Tibial nerve (tissue), 4 donors: ENCODE measurements at regions not wholly inside any gene's neighbourhood (a gene's known extent, or its start where the extent isn't known, plus 50 kb on each side); places are given as distances from the start of the nearest gene placed in this dataset.

ENCODE experiments used
- DNase-seq, 2 donors: peaks; one replicate each; pipeline ENCODE4 v3.0.0-alpha.2; 2019; ENCODE audit warnings: low spot score in 2 of 2
- H3K27ac ChIP-seq, 4 donors: fragments of 200-600 bp; sonication (generic) in 3 of 4; one replicate each; pipeline ENCODE4 v1.5.1; 2017 to 2019; ENCODE audit warnings: mild to moderate bottlenecking in 1 of 4
- H3K27me3 ChIP-seq, 2 donors: fragments of 200-600 bp; sonication (generic) in 1 of 2; one replicate each; pipeline versions ENCODE4 v1.5.1 to v1.6.0; 2017 to 2019
- H3K36me3 ChIP-seq, 3 donors: fragments of 200-600 bp; sonication (generic); one replicate each; pipeline ENCODE4 v1.5.1; 2018 to 2019
- H3K4me1 ChIP-seq, 4 donors: fragments of 200-600 bp; sonication (generic) in 3 of 4; one replicate each; pipeline ENCODE4 v1.5.1; 2017 to 2019
- H3K4me3 ChIP-seq, 4 donors: fragments of 200-600 bp; sonication (generic) in 3 of 4; one replicate each; pipeline ENCODE4 v1.5.1; 2017 to 2019; ENCODE audit warnings: mild to moderate bottlenecking in 1 of 4, moderate library complexity in 1 of 4
- H3K9me3 ChIP-seq, 4 donors: fragments of 200-600 bp; sonication (generic) in 3 of 4; one replicate each; pipeline ENCODE4 v1.5.1; 2017 to 2019
- CTCF ChIP-seq, 5 experiments: fragments of 200-600 bp in 3 of 5; fragments of 450-650 bp in 2 of 5; sonication (generic) in 3 of 5; IDR thresholded peaks; one replicate each; pipeline ENCODE4 v1.5.1; 2016 to 2019; ENCODE audit warnings: antibody characterized with exemption in 5 of 5, mild to moderate bottlenecking in 3 of 5, moderate library complexity in 2 of 5
- EP300 ChIP-seq, 2 donors: sonication (generic); formaldehyde crosslinking; IDR thresholded peaks; one replicate each; pipeline ENCODE4 v1.6.1; 2017; ENCODE audit warnings: antibody characterized with exemption in 2 of 2, mild to moderate bottlenecking in 1 of 2
- POLR2A ChIP-seq, 2 donors: fragments of 450-650 bp; IDR thresholded peaks; one replicate each; pipeline ENCODE4 v1.6.1; 2017; ENCODE audit warnings: antibody characterized with exemption in 2 of 2, mild to moderate bottlenecking in 2 of 2, moderate library complexity in 2 of 2
- WGBS, 2 donors: methylation state at CpG; one replicate each; pipeline ENCODE4 v1.1.5; 2018; 5-methylcytosine and 5-hydroxymethylcytosine counted together

- no peak overlapping the region for H3K27ac ChIP-seq
- TF ChIP-seq EP300 (IDR thresholded peaks at IDR 0.05) (no peak), CTCF (IDR thresholded peaks at IDR 0.05) (no peak), POLR2A (IDR thresholded peaks at IDR 0.05) (no peak)
Measured at GRCh38 chr11:15575409-15575808, 460.7 kb downstream of the INSC start.

GRCh38 chr11:15576769-15577168 is 462.0 kb downstream of the INSC start:
- 86 to 95% methylated on average over 4 of the region's 4 CpGs for WGBS, 2 donors

More at GRCh38 chr11:15575409-15575808, 460.7 kb downstream of the INSC start:
- Histone ChIP-seq H3K27me3 (no peaks in the 10 kb centered on the region), H3K36me3 (no peaks in the 10 kb centered on the region), H3K4me3 (no peak overlapping the region), H3K9me3 (no peaks in the 10 kb centered on the region), H3K4me1 (no peaks in the 10 kb centered on the region)
- DNase-seq: no peak
- 91 to 93% methylated on average over 2 of the region's 2 CpGs for WGBS, 2 donors

GRCh38 chr11:15577519-15577918 is 462.8 kb downstream of the INSC start:
- H3K4me1 ChIP-seq: peaks cover 0 to 5% (median 0%) of the 10 kb centered on the region in 4 donors
- DNase-seq: no peak
- H3K9me3 ChIP-seq: no peaks in the 10 kb centered on the region
- 79 to 82% methylated on average over 2 of the region's 2 CpGs for WGBS, 2 donors
- no peak overlapping the region for H3K27ac ChIP-seq
- H3K36me3 ChIP-seq: no peaks in the 10 kb centered on the region
- no peak overlapping the region for H3K4me3 ChIP-seq
- no peaks in the 10 kb centered on the region for H3K27me3 ChIP-seq
- TF ChIP-seq EP300 (IDR thresholded peaks at IDR 0.05) (no peak), CTCF (IDR thresholded peaks at IDR 0.05) (no peak), POLR2A (IDR thresholded peaks at IDR 0.05) (no peak)

More at GRCh38 chr11:15576769-15577168, 462.0 kb downstream of the INSC start:
- peaks cover 0 to 5% (median 0%) of the 10 kb centered on the region in 4 donors for H3K4me1 ChIP-seq
- H3K9me3 ChIP-seq: no peaks in the 10 kb centered on the region
- no peak overlapping the region for H3K27ac ChIP-seq
- TF ChIP-seq CTCF (IDR thresholded peaks at IDR 0.05): no peak
- TF ChIP-seq EP300 (IDR thresholded peaks at IDR 0.05): no peak
- TF ChIP-seq POLR2A (IDR thresholded peaks at IDR 0.05): no peak
- no peaks in the 10 kb centered on the region for H3K27me3 ChIP-seq
- H3K36me3 ChIP-seq: no peaks in the 10 kb centered on the region
- DNase-seq: no peak
- no peak overlapping the region for H3K4me3 ChIP-seq

GRCh38 chr11:15579287-15580001 is 464.7 kb downstream of the INSC start:
- Histone ChIP-seq H3K36me3 (no peaks in the 10 kb centered on the region), H3K27ac (no peak overlapping the region), H3K9me3 (no peaks in the 10 kb centered on the region), H3K4me1 (peaks cover 0 to 5% (median 0%) of the 10 kb centered on the region in 4 donors), H3K4me3 (no peak overlapping the region), H3K27me3 (no peaks in the 10 kb centered on the region)
- DNase-seq: no peak
- no peak for TF ChIP-seq POLR2A (IDR thresholded peaks at IDR 0.05)
- TF ChIP-seq CTCF (IDR thresholded peaks at IDR 0.05): no peak
- TF ChIP-seq EP300 (IDR thresholded peaks at IDR 0.05): no peak
- WGBS, 2 donors: 86 to 93% methylated on average over 12 of the region's 12 CpGs

- no peak overlapping the region for H3K4me3 ChIP-seq
- H3K27me3 ChIP-seq: no peaks in the 10 kb centered on the region
- no peaks in the 10 kb centered on the region for H3K9me3 ChIP-seq
- WGBS, 2 donors: 75 to 82% methylated on average over 1 of the region's 1 CpG
- no peaks in the 10 kb centered on the region for H3K36me3 ChIP-seq
- TF ChIP-seq EP300 (IDR thresholded peaks at IDR 0.05) (no peak), CTCF (IDR thresholded peaks at IDR 0.05) (no peak), POLR2A (IDR thresholded peaks at IDR 0.05) (no peak)
- no peak overlapping the region for H3K27ac ChIP-seq
- DNase-seq: no peak
- peaks cover 0 to 5% (median 0%) of the 10 kb centered on the region in 4 donors for H3K4me1 ChIP-seq
Measured at GRCh38 chr11:15580056-15580774, 465.5 kb downstream of the INSC start.
